GM21515 (cell line): ENCODE measurements at regions not wholly inside any gene's neighbourhood (a gene's known extent, or its start where the extent isn't known, plus 50 kb on each side); places are given as distances from the start of the nearest gene placed in this dataset.

Experiments
- ATAC-seq: cut with Tn5 transposase; IDR thresholded peaks from one replicate; pipeline ENCODE4 v1.9.1; 2021; ENCODE audit not compliant: unreplicated experiment

- ATAC-seq, result peak; percentile 90
Observed at GRCh38 chr10:56662765-56663447, 301.8 kb upstream of the ZWINT start.

- peak; percentile 72 for ATAC-seq
Observed at GRCh38 chr10:56653289-56653688, 292.2 kb upstream of the ZWINT start.

GRCh38 chr10:56646329-56647111 is 285.5 kb upstream of the ZWINT start:
- no peak for ATAC-seq

- ATAC-seq, result peak; percentile 99
Observed at GRCh38 chr10:56633876-56634452, 272.9 kb upstream of the ZWINT start.

- ATAC-seq, result no peak
Observed at GRCh38 chr10:56632537-56632936, 271.5 kb upstream of the ZWINT start.

- peak; percentile 76 for ATAC-seq
Observed at GRCh38 chr10:56624082-56624481, 263.0 kb upstream of the ZWINT start.

- ATAC-seq, result no peak
Observed at GRCh38 chr10:56623064-56623463, 262.0 kb upstream of the ZWINT start.

- peak; percentile 84 for ATAC-seq
Observed at GRCh38 chr10:56622335-56622973, 261.4 kb upstream of the ZWINT start.

- ATAC-seq, result no peak
Observed at GRCh38 chr10:56606202-56606601, 245.1 kb upstream of the ZWINT start.

- no peak for ATAC-seq
Observed at GRCh38 chr10:56605051-56605450, 244.0 kb upstream of the ZWINT start.

GRCh38 chr10:56604624-56605023 is 243.6 kb upstream of the ZWINT start:
- no peak for ATAC-seq

- ATAC-seq, result no peak
Observed at GRCh38 chr10:56599201-56599600, 238.1 kb upstream of the ZWINT start.

- no peak for ATAC-seq
Observed at GRCh38 chr10:56596257-56596656, 235.2 kb upstream of the ZWINT start.

GRCh38 chr10:56593120-56593519 is 232.1 kb upstream of the ZWINT start:
- no peak for ATAC-seq

- no peak for ATAC-seq
Observed at GRCh38 chr10:56586461-56586891, 225.4 kb upstream of the ZWINT start.

GRCh38 chr10:56585447-56586171 is 224.6 kb upstream of the ZWINT start:
- no peak for ATAC-seq

GRCh38 chr10:56583316-56583715 is 222.3 kb upstream of the ZWINT start:
- no peak for ATAC-seq

- no peak for ATAC-seq
Observed at GRCh38 chr10:56567580-56567979, 206.5 kb upstream of the ZWINT start.

- ATAC-seq, result no peak
Observed at GRCh38 chr10:56561336-56561735, 200.3 kb upstream of the ZWINT start.

GRCh38 chr10:56551037-56551436 is 190.0 kb upstream of the ZWINT start:
- no peak for ATAC-seq

GRCh38 chr10:56547163-56547562 is 186.1 kb upstream of the ZWINT start:
- no peak for ATAC-seq
